DOHH2 (cell line): ENCODE measurements at regions not wholly inside any gene's neighbourhood (a gene's known extent, or its start where the extent isn't known, plus 50 kb on each side); places are given as distances from the start of the nearest gene placed in this dataset.

Experiments used
- H3F3A ChIP-seq: fragments of 200-600 bp; sonication (generic), shearing (Covaris generic); 2 replicates; pipeline ENCODE4 v1.6.0; 2016; ENCODE audit warnings: antibody characterized with exemption, mild to moderate bottlenecking; ENCODE audit not compliant: control insufficient read depth, insufficient read depth
- H3K27ac ChIP-seq: fragments of 200-600 bp; sonication (generic); 2 replicates; pipeline ENCODE4 v1.5.1; 2014; ENCODE audit warnings: low read depth, mild to moderate bottlenecking, low read length, moderate library complexity
- H3K27me3 ChIP-seq: fragments of 200-600 bp; sonication (generic); 2 replicates; pipeline ENCODE4 v1.6.1; 2014; ENCODE audit warnings: mild to moderate bottlenecking, low read length, mixed read lengths; ENCODE audit not compliant: control insufficient read depth
- H3K36me3 ChIP-seq: fragments of 200-600 bp; sonication (generic); 2 replicates; pipeline ENCODE4 v1.6.1; 2014; ENCODE audit warnings: mild to moderate bottlenecking, low read length, moderate library complexity, mixed read lengths; ENCODE audit not compliant: control insufficient read depth
- H3K4me1 ChIP-seq: fragments of 200-600 bp; sonication (generic); 2 replicates; pipeline ENCODE4 v1.6.1; 2014; ENCODE audit warnings: mild to moderate bottlenecking, low read length, mixed read lengths; ENCODE audit not compliant: control insufficient read depth
- H3K4me2 ChIP-seq: fragments of 200-600 bp; sonication (generic); 2 replicates; pipeline ENCODE4 v1.6.0; 2014; ENCODE audit warnings: mild to moderate bottlenecking, low read length, moderate library complexity
- H3K4me3 ChIP-seq: fragments of 200-600 bp; sonication (generic); 2 replicates; pipeline ENCODE4 v1.5.1; 2014; ENCODE audit warnings: mild to moderate bottlenecking, low read length, mixed read lengths
- H3K79me2 ChIP-seq: fragments of 200-600 bp; sonication (generic); 2 replicates; pipeline ENCODE4 v1.6.1; 2014; ENCODE audit warnings: mild to moderate bottlenecking, low read length, mixed read lengths; ENCODE audit not compliant: control insufficient read depth
- H3K9me2 ChIP-seq: fragments of 200-600 bp; sonication (generic); replicated peaks from 2 replicates; pipeline ENCODE4 v1.6.1; 2014; ENCODE audit warnings: mild to moderate bottlenecking, low read length, mixed read lengths; ENCODE audit not compliant: control insufficient read depth
- H3K9me3 ChIP-seq: fragments of 200-600 bp; sonication (generic); 2 replicates; pipeline ENCODE4 v1.6.1; 2014; ENCODE audit warnings: antibody characterized with exemption, low read length, mixed read lengths; ENCODE audit not compliant: control insufficient read depth, insufficient read depth
- H4K20me1 ChIP-seq: fragments of 200-600 bp; sonication (generic); 2 replicates; pipeline ENCODE4 v1.6.0; 2014; ENCODE audit warnings: low read depth, mild to moderate bottlenecking, antibody characterized with exemption, low read length, moderate library complexity; ENCODE audit not compliant: control insufficient read depth, insufficient read depth
- EZH2phosphoT487 ChIP-seq: fragments of 200-600 bp; sonication (generic); IDR thresholded peaks from 2 replicates; pipeline ENCODE4 v1.6.1; 2017; ENCODE audit warnings: borderline replicate concordance, mild to moderate bottlenecking, antibody characterized with exemption, low read length, moderate library complexity, mixed read lengths
- TF ChIP-seq, protein P1 (sequence below): fragments of 200-600 bp; sonication (generic); IDR thresholded peaks from one replicate; pipeline ENCODE4 v1.5.1; 2014; ENCODE audit warnings: antibody characterized with exemption, mild to moderate bottlenecking, low read depth, low read length; ENCODE audit not compliant: poor library complexity, severe bottlenecking

DNA sequence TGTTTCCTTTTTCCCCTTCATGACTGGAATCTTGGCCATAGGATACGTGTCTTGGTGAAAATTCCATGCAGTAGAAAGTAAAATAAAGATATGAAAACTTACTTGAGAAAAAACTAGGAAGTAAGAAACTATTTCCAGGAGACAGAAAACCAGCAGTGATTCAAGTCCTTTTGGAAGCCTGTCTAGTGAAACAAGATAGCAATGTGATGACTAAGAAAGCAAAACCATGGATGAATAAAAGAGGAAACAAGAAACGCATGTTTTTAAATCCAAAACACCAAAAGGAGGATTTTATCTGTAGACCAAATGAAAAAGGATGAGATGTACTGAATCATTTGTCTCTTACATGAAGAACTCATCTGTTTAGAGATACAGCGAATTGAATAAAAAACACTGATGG, 1430.0 kb downstream of the ARAP2 start:
- Histone ChIP-seq H3K4me2 (no peak overlapping the region), H3K9me2 (no peaks in the 10 kb centered on the region), H3K9me3 (no peaks in the 10 kb centered on the region; the same call in 1 of the 2 replicates), H3K36me3 (no peaks in the 10 kb centered on the region), H4K20me1 (no peaks in the 10 kb centered on the region), H3K27ac (no peak overlapping the region), H3K79me2 (no peaks in the 10 kb centered on the region), H3F3A (no peaks in the 10 kb centered on the region), H3K27me3 (no peaks in the 10 kb centered on the region), H3K4me1 (no peaks in the 10 kb centered on the region), H3K4me3 (no peak overlapping the region)
- TF ChIP-seq, protein P1, sequence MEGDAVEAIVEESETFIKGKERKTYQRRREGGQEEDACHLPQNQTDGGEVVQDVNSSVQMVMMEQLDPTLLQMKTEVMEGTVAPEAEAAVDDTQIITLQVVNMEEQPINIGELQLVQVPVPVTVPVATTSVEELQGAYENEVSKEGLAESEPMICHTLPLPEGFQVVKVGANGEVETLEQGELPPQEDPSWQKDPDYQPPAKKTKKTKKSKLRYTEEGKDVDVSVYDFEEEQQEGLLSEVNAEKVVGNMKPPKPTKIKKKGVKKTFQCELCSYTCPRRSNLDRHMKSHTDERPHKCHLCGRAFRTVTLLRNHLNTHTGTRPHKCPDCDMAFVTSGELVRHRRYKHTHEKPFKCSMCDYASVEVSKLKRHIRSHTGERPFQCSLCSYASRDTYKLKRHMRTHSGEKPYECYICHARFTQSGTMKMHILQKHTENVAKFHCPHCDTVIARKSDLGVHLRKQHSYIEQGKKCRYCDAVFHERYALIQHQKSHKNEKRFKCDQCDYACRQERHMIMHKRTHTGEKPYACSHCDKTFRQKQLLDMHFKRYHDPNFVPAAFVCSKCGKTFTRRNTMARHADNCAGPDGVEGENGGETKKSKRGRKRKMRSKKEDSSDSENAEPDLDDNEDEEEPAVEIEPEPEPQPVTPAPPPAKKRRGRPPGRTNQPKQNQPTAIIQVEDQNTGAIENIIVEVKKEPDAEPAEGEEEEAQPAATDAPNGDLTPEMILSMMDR: no peak
- no peak for TF ChIP-seq EZH2phosphoT487

- no peaks in the 10 kb centered on the region for H3K79me2 ChIP-seq
- H3K9me2 ChIP-seq: no peaks in the 10 kb centered on the region
- TF ChIP-seq, protein P1: no peak
- TF ChIP-seq EZH2phosphoT487: no peak
- no peaks in the 10 kb centered on the region for H3K4me1 ChIP-seq
- no peaks in the 10 kb centered on the region for H3K27me3 ChIP-seq
- no peaks in the 10 kb centered on the region for H3F3A ChIP-seq
- H3K9me3 ChIP-seq: no peaks in the 10 kb centered on the region
- H3K27ac ChIP-seq: no peak overlapping the region
- no peak overlapping the region for H3K4me2 ChIP-seq
- H4K20me1 ChIP-seq: no peaks in the 10 kb centered on the region
- H3K36me3 ChIP-seq: no peaks in the 10 kb centered on the region
- H3K4me3 ChIP-seq: no peak overlapping the region
These were observed 1419.8 kb downstream of the ARAP2 start for GRCh38 chr4:34824515-34824914.

DNA sequence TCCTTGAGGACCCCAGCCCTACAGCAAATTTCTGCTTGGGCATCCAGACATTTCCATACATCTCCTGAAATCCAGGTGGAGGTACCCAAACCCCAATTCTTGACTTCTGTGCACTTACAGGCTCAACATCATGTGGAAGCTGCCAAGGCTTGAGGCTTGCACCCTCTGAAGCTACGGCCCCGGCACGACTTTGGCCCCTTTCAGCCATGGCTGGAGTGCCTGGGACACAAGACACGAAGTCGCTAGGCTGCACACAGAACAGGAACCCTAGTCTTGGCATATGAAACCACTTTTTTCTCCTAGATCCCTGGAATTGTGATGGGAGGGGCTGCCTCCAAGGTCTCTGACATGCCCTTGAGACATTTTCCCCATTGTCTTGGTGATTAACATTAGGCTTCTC, 1417.7 kb downstream of the ARAP2 start:
- H3K79me2 ChIP-seq: no peaks in the 10 kb centered on the region
- H3K4me3 ChIP-seq: no peak overlapping the region
- H3K9me2 ChIP-seq: no peaks in the 10 kb centered on the region
- H3K36me3 ChIP-seq: no peaks in the 10 kb centered on the region
- no peak overlapping the region for H3K4me2 ChIP-seq
- H3F3A ChIP-seq: no peaks in the 10 kb centered on the region
- no peaks in the 10 kb centered on the region for H3K27me3 ChIP-seq
- no peaks in the 10 kb centered on the region for H3K4me1 ChIP-seq
- H3K27ac ChIP-seq: no peak overlapping the region
- H4K20me1 ChIP-seq: no peaks in the 10 kb centered on the region
- TF ChIP-seq, protein P1: no peak
- no peak for TF ChIP-seq EZH2phosphoT487
- no peaks in the 10 kb centered on the region for H3K9me3 ChIP-seq

DNA sequence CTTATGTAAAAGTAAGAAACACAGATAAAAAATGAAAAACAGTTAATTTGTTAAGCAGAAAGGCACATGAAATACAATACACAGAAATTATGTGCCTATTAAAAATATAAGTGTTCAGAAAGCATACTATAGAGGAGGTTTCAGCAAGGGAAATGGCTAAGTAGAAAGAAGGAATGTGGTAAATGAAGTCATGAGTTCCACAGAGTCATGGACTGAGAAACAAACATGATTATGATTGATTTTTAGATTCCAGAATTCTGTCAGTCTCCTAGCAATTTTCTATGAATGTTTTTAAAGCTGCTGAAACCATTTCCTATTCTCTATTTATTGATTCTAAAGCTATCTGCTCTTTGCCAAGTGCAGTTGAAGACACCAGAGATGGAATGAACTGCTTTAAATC, 1398.4 kb downstream of the ARAP2 start:
- Histone ChIP-seq H3K9me2 (no peaks in the 10 kb centered on the region), H3K27ac (no peak overlapping the region), H4K20me1 (no peaks in the 10 kb centered on the region), H3F3A (no peaks in the 10 kb centered on the region), H3K27me3 (no peaks in the 10 kb centered on the region), H3K4me1 (no peaks in the 10 kb centered on the region), H3K4me2 (no peak overlapping the region), H3K4me3 (no peak overlapping the region), H3K9me3 (no peaks in the 10 kb centered on the region), H3K79me2 (no peaks in the 10 kb centered on the region), H3K36me3 (no peaks in the 10 kb centered on the region)
- no peak for TF ChIP-seq EZH2phosphoT487
- TF ChIP-seq, protein P1: no peak
